Bone marrow (tissue), 2 donors: ENCODE measurements at regions not wholly inside any gene's neighbourhood (a gene's known extent, or its start where the extent isn't known, plus 50 kb on each side); places are given as distances from the start of the nearest gene placed in this dataset.

Experiments used
- DNase-seq, 2 donors: peaks; one replicate each; lab custom pipeline; 2025; lab: John Stamatoyannopoulos, UW

DNA sequence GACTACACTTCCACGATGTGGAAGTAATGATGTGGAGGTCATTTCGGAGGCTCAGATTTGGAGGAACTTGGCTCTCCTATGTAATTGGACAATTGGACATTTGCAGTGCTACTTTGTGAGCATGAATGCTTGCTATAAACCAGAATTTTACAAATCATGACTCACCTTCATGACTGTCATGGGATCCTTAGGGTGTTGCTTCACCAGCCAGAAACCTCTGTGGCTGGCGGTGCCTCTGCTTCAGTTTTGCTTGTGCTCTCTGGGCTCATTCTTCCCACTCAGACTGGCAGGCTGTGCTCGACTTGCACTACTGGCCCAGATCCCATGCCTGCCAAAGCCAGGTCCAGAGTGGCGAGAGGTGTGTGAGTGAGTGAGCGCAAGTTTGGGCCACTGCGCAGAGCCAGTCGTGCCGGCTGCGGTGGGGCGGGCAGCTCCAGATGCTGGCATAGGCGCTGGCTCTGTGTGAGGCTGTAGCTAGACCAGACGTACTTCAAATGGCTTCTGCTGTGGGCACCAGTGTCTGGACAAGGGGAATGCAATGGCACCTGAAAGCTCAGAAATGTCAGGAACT, 387.8 kb downstream of the AEBP2 start:
- DNase-seq: no peak

DNA sequence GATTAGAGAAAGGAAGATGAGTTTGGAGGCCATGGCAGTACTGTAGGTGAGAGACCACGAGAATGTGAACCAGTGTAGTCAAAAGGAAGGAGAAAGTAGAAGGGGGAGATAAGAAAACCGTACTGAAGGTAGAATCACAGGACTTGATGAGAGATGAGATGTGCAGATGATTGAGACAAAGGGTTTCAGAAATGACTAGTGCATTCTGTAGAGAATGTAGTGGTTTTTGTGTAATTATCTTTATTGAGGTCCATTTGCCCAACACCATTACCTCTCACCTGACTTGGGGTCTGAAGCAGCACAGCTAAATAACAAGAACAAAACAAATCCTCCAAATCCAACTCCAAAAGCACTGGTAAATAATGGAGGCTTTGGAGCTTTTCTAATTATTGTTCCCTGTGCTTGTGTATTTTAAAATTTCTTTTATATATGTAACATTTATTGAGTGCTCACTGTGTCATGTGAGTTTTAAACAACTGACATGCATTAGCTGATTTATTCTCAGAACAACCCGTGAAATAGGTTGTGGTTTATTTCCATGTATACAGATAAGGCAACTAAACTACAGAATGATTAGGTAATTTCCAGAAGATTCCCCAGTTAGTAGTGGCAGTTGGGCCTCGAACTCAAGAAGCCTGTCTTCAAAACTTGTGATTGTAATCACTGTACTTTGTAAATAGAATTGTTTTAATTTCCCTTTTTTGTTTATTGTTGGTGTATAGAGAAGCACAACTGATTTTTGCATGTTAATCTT, 390.0 kb downstream of the AEBP2 start:
- DNase-seq: no peak

DNA sequence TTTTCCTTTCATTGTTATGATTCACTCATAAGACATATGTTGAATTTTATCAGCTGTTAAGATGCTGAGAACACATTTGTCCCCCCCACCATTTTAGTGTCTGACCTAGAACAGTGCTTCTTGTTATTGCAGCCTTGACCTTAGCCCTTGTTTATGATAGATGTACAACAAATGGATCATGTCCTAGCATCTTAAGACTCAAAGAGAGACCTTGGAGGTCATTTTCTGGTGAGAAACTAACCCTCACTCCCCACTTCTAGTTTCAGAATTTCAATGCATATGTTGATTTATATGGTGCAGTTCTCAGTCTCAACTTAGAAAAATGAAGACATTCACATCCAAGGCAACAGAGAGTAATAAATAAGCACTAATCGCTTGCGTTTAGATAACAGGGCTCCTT, 391.2 kb downstream of the AEBP2 start:
- no peak for DNase-seq

DNA sequence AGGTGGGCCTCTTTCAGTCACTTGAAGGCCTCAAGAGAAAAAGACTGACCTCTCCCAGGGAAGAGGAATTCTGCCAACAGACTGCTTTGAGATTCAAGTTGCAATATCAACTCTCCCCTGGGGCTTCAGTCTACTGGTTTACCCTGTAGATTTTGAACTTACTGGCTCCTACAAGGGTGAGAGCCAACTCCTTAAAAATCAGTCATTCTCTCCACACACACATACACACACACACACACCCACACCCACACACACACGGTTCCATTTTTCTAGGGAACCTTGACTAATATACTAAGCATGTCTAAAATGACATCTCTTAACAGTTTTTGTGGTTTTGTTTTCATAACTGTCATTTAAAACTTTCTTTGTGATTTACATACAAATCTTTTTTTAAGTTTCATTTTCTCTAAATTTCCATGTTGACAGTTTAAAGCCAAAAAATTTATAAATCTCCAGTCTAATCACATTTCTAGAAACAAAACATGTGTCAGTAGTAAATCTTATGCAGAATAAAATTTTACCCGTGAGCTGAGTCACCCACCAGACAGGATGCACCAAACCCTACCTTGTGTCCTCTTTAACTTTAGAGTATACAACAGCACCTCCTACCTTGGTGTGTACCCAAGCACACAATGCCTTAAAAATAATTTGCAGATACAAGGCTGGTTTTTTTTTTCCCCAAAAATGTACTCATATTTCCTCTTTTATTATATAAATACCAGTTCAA, 394.6 kb downstream of the AEBP2 start:
- DNase-seq: no peak

DNA sequence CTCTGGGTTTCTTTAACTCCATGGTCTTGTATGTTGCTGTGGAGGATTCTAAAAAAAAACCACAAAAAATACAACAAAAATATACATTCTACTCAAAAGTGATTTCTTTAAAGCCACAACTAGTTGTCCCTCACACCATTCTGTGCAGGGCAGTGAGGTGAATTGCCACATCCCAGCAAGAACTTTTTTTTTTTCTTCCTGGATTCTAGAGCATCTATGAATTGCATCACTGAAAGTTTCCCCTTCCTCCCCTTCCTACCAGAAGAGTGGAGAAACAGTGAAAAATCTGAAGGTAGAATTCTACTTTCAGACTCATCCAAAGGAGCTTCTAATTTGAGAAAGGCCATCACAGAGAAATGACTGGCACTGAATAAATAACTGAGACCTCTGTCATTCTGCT, 395.3 kb downstream of the AEBP2 start:
- no peak for DNase-seq

DNA sequence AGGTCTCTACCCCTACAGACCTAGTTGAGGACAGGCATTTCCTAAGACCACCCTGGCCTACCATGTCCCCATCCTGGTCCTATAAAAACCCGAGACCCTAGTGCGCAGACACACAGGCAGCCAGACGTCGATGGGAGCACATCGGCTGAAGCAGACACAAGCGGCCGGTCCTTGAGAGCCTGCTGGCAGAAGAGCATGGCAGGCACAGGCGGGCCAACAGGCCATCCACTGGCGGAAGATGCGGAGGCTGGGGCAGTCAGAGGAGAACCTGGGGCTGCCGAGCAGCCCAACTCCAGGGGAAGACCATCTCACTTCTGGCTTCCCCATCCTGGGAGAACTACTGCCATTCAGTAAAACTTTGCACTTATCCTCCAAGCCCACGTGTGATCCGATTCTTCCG, 396.8 kb downstream of the AEBP2 start:
- DNase-seq: no peak

DNA sequence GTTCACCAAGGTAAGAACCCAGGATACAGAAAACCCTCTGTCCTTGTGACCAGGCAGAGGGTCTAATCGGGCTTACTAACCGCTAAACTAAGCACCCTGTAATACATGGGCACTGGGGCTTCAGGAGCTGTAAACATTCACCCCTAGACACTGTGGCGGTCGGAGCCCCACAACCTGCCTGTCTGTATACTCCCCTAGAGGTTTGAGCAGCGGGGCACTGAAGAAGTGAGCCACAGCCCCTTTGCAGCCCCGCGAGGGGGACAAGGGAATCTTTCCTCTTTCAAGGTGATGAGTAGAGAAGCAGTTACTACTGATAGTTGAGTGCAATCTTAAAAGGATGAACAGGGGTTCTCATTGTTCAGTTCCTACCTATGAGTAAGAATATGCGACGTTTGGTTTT, 397.2 kb downstream of the AEBP2 start:
- no peak for DNase-seq

DNA sequence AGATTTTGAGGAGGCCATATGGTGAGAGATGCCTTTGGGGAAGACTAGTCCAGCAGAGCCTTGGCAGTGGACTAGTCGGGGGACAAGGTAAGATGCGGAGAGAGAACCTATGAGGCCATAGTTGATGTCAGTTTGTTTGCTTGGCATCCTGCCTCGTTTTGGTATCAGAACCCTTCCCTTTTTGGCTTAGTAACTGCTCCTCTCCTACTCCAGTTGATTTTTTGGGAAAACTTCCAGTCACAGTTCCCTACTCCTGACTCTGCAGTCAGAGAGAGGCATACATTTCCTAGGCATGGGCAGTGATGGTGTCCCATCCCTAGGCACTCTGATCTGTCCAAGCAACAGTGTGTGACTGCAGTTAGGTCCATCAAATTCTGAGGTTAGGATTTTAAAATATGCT, 398.3 kb downstream of the AEBP2 start:
- DNase-seq: no peak

DNA sequence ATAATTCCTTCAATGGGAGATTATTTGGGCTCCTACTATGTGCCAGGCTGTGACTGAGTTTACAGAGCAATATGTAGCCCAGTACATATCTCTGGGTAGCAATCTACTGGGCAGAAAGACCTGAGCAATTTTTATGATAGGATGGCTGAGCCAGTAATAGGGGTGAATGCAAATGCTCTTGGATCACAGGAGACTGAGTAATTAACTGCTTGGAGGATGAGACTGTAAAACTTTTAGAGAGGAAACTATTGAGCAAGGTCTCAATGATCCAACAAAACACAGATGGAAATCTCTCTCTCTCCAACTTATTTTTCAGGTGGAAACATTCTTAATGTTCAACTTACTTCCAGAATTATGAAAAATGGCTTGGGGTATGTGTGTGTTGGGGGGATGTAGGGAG, 402.2 kb downstream of the AEBP2 start:
- no peak for DNase-seq

DNA sequence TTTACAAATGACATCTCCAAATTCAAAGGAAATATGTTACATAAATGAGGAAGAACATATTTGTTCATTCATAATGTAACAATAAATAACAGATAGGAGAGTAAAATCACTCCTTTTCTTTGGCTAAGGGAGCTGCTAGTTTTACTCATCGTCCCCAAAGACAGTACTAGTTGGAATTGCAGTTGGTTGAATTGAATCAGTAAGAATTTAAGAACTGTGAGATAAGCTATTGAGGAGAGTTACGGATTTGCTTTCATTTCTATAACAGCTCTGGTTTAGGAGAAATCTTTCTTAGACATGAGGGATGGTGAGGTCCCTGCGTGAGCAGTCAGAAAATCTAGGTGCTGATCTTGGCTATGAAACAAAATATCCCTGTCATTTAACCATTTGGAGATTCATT, 402.8 kb downstream of the AEBP2 start:
- DNase-seq: no peak

DNA sequence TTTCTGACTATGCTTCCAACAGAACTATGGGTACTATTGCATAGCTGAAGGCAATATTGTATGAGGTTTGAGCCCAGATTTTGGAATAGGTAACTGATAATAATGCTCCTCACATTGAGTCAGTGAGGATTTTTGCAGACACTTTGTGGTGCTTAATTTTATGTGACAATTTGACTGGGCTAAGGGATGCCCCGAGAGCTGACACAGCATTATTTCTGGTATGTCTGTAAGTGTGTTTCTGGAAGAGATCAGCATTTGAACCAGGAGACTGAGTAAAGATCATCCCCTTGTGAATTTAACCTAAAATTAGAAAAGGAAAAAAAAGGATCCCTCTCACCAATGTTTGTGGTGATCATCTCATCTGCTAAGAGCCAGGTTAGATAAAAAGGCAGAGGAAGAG, 404.9 kb downstream of the AEBP2 start:
- no peak for DNase-seq

DNA sequence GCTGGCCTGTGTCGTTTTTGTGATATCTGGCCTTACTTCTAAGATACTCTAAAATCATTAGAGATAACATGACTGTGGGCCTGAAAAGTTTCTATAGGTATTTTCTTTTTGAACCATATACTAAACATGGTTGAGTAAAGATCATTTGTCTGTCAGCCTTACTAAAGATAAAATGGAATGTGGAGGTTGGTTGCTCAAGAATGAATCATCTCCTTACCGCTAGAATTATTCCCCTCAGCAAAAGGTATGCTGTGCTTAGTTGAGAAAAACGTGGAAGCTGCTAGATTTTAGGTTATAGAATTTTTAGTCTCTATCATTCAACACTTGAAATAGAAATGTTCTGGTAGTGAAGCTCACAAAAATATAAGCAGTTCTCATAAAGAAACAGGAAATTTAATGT, 407.3 kb downstream of the AEBP2 start:
- no peak for DNase-seq

DNA sequence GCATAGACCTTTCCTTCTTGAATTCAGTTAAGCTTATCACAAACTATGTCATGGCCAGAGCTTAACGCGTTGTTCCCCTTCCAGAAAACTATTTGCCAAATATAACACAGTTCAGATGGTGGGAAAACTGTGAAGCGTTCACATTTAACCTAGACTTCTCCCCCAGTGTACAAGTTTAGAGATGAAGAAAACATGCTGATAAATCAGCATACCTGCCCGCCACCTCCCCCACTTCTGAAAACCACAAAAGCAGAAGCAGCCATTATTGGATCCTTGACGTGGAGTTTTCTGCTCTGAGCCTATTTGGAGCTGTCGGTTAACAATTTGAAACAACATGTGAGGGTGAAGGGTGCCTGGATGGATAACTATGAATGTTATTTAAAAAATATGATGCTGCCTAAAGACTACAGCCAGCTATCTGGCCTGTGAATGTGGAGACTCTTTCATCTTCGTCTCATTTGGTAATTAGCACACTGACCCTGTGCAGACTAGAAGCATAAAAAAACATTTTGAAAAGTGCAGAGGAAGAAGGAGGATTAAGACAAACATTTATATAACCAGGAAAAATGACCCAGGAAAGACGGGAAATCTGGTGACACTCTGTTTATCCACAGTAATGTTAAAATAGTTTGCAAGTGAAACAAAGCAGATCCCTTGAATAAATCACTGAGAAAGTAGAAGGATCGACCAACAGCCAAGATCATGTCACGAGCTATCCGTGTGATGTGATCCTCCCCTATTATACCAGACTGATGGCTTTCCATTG, 408.2 kb downstream of the AEBP2 start:
- DNase-seq: no peak

DNA sequence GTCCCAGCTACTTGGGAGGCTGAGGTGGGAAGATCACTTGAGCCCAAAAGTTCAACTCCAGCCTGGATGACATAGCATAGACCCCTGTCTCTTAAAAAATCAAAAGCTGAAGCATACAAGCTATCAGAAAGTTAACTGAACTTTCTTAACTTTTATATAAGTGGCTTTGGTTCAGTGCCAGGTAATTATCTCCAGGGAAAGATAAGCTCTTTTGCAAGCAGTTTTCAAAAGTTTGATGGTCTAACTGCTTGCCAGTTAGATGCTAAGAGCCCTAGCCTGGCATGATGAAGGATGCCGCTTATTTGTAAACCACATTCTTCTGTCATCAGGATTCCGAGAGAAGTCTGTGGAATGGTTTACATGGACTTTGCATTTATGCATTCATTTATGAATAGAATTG, 409.1 kb downstream of the AEBP2 start:
- DNase-seq: no peak

DNA sequence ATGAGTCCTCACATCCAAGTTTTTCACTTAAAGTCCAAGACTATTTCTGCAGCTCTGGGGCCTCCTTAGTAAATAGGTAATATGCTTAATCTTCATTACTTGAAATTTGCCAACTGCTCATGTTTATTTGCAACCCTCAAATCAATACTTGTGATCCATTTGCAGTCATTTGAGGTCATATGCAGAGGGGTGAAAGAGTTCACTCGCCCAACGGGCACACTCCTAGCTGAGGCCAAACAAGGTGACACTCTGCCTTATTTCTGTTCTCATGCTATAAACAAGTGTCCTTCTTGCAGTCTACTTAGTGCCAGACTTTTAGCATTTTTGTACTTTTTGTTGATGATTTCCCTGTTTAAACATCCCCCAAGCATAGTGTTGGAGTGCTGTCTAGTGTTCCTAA, 409.9 kb downstream of the AEBP2 start:
- DNase-seq: no peak

DNA sequence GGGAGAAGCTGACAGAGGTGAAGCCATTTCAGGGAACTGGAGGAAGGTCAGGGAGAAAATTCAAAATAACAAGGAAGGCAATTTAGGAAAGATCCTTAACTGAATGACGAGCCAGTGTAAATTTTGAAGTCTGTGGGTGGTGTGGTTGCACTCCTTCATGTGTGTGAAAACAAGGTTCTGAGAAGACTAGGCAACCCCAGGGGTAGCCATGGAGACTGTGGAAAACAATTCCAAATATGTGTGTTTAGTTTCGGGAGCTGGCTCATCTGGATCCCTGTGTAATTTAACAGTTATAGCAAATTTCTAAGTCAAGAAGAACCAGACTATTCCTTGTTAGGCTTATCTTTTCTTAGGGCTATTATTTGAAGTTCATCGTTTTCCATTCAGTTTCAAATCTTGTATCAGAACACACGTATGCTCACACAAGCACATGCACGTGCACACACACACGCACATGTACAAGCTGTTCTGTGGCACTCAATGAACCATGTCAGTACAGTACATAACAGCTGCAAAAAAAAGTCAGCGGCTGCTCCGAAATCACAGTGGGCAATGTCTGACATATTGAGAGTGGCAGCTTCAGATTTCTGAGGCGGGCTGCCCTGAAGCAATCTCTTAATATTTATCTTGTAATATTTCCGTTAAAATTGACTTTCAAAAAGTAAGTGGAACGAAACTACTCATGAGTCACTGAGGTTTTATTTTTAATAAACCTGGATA, 411.2 kb downstream of the AEBP2 start:
- DNase-seq: no peak

DNA sequence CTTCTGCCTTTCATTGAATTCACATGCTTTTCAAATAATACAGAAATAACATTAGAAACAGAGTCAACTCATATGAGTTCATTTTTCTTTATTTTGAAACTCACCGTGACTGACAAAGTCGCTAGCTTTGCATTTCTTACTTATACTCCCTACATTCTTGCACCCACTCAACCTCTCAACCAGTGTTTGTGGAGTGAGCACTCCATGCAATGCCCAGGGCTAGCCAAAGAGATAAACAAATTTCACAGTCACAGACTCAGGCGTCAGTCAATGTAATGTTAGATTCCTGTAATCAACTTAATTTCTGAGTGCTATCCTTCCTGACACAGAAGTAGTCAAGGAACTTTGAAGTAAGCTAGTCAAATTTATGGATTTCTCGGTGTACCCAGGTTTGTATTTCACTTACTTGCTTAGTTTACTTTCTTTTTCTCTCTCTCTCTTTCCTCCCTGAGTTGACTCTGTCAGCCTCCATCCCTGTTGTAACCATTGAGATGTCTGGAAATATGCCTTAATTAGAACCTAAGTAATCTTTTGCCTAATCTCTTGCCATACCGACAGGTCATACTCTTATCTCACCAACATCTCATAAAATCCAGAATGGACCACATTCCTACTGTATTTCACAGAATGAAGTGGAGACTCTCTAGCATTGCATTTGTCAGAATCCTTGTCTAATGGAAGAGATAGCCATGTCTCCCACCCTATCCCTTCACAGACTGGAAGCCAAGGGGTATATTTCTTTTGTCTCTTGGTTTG, 413.0 kb downstream of the AEBP2 start:
- DNase-seq: no peak

DNA sequence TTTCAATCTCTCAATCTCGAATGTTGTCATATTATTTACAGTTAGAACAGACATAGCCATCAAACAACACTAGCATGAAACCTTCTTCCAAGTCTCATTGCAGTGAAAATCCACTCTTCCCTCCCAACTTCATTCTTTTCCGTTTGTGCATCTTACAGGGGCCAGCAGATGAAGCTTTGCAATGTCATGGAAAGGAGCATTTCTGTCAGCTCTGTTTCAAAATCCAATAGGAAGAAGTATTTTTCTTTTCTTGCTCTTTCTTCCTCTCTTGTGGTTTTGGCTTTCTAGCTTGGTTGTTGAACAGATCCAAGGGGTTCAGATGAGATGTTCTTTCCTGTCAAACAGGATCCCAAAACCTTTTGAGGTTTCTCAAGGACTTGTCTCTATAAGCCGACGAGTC, 416.6 kb downstream of the AEBP2 start:
- no peak for DNase-seq

DNA sequence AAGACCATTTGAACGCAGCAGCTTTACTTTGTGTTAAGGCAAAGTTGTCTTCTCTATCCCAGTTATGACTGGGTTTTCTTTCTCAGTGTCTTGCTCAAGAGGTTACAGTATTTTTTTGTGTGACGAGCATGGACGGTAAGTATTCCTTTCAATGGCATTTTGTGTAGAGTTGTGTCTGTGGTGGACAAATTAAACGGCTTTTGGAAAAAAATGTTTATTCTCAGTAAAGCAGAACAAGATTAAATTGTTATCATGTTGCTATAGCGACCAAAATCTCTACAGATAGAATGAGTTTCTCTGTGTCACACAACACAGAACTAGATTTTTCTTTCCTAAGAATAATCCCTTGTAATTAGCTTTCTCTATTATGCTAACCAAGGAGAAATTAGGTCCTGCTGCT, 417.1 kb downstream of the AEBP2 start:
- no peak for DNase-seq

DNA sequence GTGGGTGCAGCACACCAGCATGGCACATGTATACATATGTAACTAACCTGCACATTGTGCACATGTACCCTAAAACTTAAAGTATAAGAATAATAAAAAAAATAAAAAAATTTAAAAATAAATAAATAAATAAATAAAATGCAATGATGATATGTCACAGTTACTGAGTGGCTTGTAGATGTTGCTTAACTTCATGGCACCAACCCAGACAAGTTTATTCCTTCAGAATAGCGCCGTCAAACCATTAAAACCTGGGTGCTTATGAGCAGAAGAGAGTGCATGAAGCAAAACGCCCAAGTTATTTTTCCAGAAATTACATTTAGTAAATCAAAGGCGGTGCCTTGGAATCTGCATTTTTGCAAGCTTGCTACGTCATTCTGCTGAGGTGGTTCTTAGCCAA, 417.9 kb downstream of the AEBP2 start:
- DNase-seq: no peak

DNA sequence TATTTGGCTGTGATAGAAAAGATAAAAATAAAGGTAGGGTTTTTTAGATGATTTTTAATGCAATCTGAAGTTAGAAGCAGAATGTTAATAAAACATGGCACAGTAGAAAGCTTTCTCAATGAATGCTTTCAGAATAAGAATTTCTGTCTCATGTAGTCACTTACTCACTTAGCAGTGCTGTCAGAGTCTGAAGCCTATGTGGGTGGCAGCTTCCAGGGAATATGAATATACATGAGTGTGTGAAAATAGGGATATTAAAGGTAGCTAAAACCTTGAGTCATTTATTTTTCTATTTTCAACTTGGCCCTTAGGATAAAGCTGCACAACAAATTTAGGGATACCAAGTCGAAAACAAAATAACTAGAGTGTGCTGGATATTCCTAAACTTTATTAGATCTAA, 427.9 kb downstream of the AEBP2 start:
- no peak for DNase-seq
